H1 (cell line): ENCODE measurements at regions not wholly inside any gene's neighbourhood (a gene's known extent, or its start where the extent isn't known, plus 50 kb on each side); places are given as distances from the start of the nearest gene placed in this dataset.

ENCODE experiments used
- BACH1 ChIP-seq: IDR thresholded peaks from 2 replicates; pipeline ENCODE4 v1.6.1; 2012; ENCODE audit warnings: low read length, improper control_type of control experiment
- EGR1 ChIP-seq: IDR thresholded peaks from 2 replicates; pipeline ENCODE4 v1.6.1; 2011; ENCODE audit warnings: low read depth, low read length, borderline replicate concordance
- KDM4A ChIP-seq: IDR thresholded peaks from one replicate; pipeline ENCODE4 v1.7.1; 2012; ENCODE audit warnings: low read depth, mild to moderate bottlenecking, moderate library complexity, low read length, inconsistent platforms; ENCODE audit not compliant: severe bottlenecking
- TBP ChIP-seq: IDR thresholded peaks from 2 replicates; pipeline ENCODE4 v1.6.1; 2011; ENCODE audit warnings: low read depth, low read length, improper control_type of control experiment
- TCF12 ChIP-seq: IDR thresholded peaks from 2 replicates; pipeline ENCODE4 v1.6.1; 2011; ENCODE audit warnings: low read depth, mild to moderate bottlenecking, low read length
- YY1 ChIP-seq: IDR thresholded peaks from 2 replicates; pipeline ENCODE4 v1.6.1; 2011; ENCODE audit warnings: low read depth, mild to moderate bottlenecking, low read length

DNA sequence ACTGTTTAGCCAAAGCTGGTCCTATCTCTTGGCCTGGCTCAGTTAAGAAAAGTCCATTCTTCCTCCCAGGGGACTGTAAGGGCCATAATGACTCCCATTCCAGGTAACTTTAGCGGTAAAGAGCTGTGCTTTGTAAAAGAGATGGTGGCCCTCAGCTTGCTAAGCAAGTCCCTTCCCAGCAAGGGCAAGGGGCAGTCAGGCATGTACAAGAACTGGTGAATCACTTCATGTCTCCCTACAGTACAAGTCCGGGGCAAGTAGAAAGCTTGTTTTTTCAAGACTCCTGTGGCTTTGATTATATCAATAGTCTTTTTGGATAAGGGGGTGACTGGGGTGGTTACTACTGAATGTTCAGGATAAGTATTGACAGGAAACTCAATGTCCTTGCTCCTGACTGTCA is 88.9 kb downstream of the SLC25A15 start (continued):
- no peak for TF ChIP-seq TCF12
- no peak for TF ChIP-seq BACH1
- no peak for TF ChIP-seq KDM4A
- TF ChIP-seq TBP: no peak
- TF ChIP-seq YY1: no peak
- TF ChIP-seq EGR1: no peak
- TF ChIP-seq, all 59 proteins: peak for 0
